K562 (cell line): ENCODE measurements at regions not wholly inside any gene's neighbourhood (a gene's known extent, or its start where the extent isn't known, plus 50 kb on each side); places are given as distances from the start of the nearest gene placed in this dataset.

Source experiments
- ARID2 ChIP-seq: fragments of 450-650 bp; IDR thresholded peaks from 2 replicates; pipeline ENCODE4 v1.6.1; 2017; ENCODE audit warnings: antibody characterized with exemption, mild to moderate bottlenecking
- COPS2 ChIP-seq: fragments of 450-650 bp; conservative IDR thresholded peaks from 2 replicates; pipeline ENCODE4 v1.6.1; 2016; ENCODE audit warnings: mild to moderate bottlenecking, moderate library complexity
- GATAD2B ChIP-seq: fragments of 450-650 bp; IDR thresholded peaks from 2 replicates; pipeline ENCODE4 v1.6.1; 2017; ENCODE audit warnings: mild to moderate bottlenecking, borderline replicate concordance
- HNRNPLL ChIP-seq: fragments of 200-400 bp; formaldehyde crosslinking; IDR thresholded peaks from 2 replicates; pipeline ENCODE4 v1.6.1; 2017; ENCODE audit warnings: low read length, low read depth, mild to moderate bottlenecking; ENCODE audit not compliant: poor library complexity, severe bottlenecking
- KHSRP ChIP-seq: fragments of 450-650 bp; IDR thresholded peaks from 2 replicates; pipeline ENCODE4 v1.6.1; 2017
- KLF6 ChIP-seq: fragments of 250-450 bp; sonication (Bioruptor Pico); IDR thresholded peaks from 2 replicates; pipeline ENCODE4 v1.4.0; 2020; ENCODE audit warnings: mild to moderate bottlenecking, moderate library complexity, borderline replicate concordance
- MTA1 ChIP-seq: fragments of 450-650 bp; IDR thresholded peaks from 2 replicates; pipeline ENCODE4 v1.6.1; 2017; ENCODE audit warnings: borderline replicate concordance
- MYC ChIP-seq, 2 experiments: fragments of 250-450 bp in 1 of 2; sonication (Bioruptor Pico) in 1 of 2; IDR thresholded peaks; 2 replicates each; pipeline versions ENCODE4 v1.5.1 to v1.6.1; 2012 to 2021; ENCODE audit warnings: low read depth in 2 of 2, borderline replicate concordance in 1 of 2, improper control_type of control experiment in 1 of 2, low read length in 1 of 2, mild to moderate bottlenecking in 1 of 2, moderate library complexity in 1 of 2
- ZBTB1 ChIP-seq: sonication (generic); formaldehyde crosslinking; IDR thresholded peaks from 2 replicates; pipeline ENCODE4 v1.8.1; 2023; ENCODE audit warnings: missing genetic modification reagents, low read depth, mild to moderate bottlenecking, borderline replicate concordance
- ZNF75A ChIP-seq: fragments of 450-650 bp; formaldehyde crosslinking; IDR thresholded peaks from 2 replicates; pipeline ENCODE4 v1.4.0; 2020; ENCODE audit warnings: mild to moderate bottlenecking
- TF ChIP-seq, protein P1 (sequence below): fragments of 450-650 bp; formaldehyde crosslinking; IDR thresholded peaks from 2 replicates; pipeline ENCODE4 v1.4.0; 2022; ENCODE audit warnings: missing genetic modification characterization
- TF ChIP-seq, protein P2 (sequence below): sonication (generic); formaldehyde crosslinking; IDR thresholded peaks from 2 replicates; pipeline ENCODE4 v1.8.1; 2023; ENCODE audit warnings: mild to moderate bottlenecking, missing genetic modification reagents
- TF ChIP-seq, protein P3 (sequence below): fragments of 450-650 bp; formaldehyde crosslinking; IDR thresholded peaks from 2 replicates; pipeline ENCODE4 v1.4.0; 2022; ENCODE audit warnings: mild to moderate bottlenecking, moderate library complexity

DNA sequence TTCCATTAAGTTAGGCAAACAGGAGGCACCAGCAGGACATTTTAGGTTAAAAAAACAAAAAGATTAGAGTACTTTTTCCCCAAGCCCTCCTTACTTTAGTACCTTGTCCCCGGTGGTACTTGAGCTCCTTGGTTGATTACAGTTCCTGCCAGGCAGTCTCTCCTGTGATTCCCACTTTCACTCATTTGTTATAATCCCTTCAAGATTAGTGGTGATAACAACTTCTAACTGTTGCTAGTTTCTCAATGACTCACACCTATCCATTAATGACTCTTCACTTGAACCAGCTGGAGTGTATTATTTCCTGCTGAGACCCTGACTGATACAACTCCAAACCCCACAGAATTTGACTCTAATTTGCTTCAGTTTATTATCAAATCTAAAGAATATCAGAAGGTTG, 765.0 kb upstream of the DIAPH2 start (continued):
- TF ChIP-seq, protein P1, sequence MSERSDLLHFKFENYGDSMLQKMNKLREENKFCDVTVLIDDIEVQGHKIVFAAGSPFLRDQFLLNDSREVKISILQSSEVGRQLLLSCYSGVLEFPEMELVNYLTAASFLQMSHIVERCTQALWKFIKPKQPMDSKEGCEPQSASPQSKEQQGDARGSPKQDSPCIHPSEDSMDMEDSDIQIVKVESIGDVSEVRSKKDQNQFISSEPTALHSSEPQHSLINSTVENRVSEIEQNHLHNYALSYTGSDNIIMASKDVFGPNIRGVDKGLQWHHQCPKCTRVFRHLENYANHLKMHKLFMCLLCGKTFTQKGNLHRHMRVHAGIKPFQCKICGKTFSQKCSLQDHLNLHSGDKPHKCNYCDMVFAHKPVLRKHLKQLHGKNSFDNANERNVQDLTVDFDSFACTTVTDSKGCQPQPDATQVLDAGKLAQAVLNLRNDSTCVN (CRISPR knock-in tag) = no peak
- TF ChIP-seq, protein P2, sequence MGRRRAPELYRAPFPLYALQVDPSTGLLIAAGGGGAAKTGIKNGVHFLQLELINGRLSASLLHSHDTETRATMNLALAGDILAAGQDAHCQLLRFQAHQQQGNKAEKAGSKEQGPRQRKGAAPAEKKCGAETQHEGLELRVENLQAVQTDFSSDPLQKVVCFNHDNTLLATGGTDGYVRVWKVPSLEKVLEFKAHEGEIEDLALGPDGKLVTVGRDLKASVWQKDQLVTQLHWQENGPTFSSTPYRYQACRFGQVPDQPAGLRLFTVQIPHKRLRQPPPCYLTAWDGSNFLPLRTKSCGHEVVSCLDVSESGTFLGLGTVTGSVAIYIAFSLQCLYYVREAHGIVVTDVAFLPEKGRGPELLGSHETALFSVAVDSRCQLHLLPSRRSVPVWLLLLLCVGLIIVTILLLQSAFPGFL (CRISPR knock-in tag) = no peak
- no peak for TF ChIP-seq GATAD2B
- no peak for TF ChIP-seq ARID2
- no peak for TF ChIP-seq MTA1
- no peak for TF ChIP-seq MYC (IDR thresholded peaks at IDR 0.05; ENCODE audit: low read depth, low read length)
- no peak for TF ChIP-seq MYC (CRISPR knock-in tag; IDR thresholded peaks at IDR 0.05; ENCODE audit: borderline replicate concordance, low read depth)
- TF ChIP-seq, protein P3, sequence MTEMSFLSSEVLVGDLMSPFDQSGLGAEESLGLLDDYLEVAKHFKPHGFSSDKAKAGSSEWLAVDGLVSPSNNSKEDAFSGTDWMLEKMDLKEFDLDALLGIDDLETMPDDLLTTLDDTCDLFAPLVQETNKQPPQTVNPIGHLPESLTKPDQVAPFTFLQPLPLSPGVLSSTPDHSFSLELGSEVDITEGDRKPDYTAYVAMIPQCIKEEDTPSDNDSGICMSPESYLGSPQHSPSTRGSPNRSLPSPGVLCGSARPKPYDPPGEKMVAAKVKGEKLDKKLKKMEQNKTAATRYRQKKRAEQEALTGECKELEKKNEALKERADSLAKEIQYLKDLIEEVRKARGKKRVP = no peak
- no peak for TF ChIP-seq COPS2
- TF ChIP-seq ZBTB1 = no peak
- no peak for TF ChIP-seq KLF6 (CRISPR knock-in tag)
- TF ChIP-seq ZNF75A (CRISPR knock-in tag) = no peak
- TF ChIP-seq HNRNPLL = no peak
- no peak for TF ChIP-seq KHSRP
- TF ChIP-seq, all 486 proteins: peak for 0
